HG03520 (cell line): ENCODE measurements at regions not wholly inside any gene's neighbourhood (a gene's known extent, or its start where the extent isn't known, plus 50 kb on each side); places are given as distances from the start of the nearest gene placed in this dataset.
"Not testable (repeated sequence)": the region's sequence is repeated elsewhere in the genome, so short reads cannot be mapped to it uniquely, and the experiment has no call there.

ENCODE experiments used
- ATAC-seq: cut with Tn5 transposase; IDR thresholded peaks from one replicate; pipeline ENCODE4 v1.9.1; 2021; ENCODE audit warnings: mild to moderate bottlenecking, moderate library complexity; ENCODE audit not compliant: unreplicated experiment

GRCh38 chr9:102941868-102942267 is 53.3 kb upstream of the CYLC2 start:
- no peak for ATAC-seq

GRCh38 chr9:102922526-102922925 is 72.6 kb upstream of the CYLC2 start:
- no peak for ATAC-seq

GRCh38 chr9:102911185-102911584 is 83.9 kb upstream of the CYLC2 start:
- ATAC-seq, result no peak

- not testable (repeated sequence) for ATAC-seq
These were observed 89.3 kb upstream of the CYLC2 start for GRCh38 chr9:102905795-102906194.

GRCh38 chr9:102892025-102892424 is 103.1 kb upstream of the CYLC2 start:
- ATAC-seq, result no peak

- ATAC-seq, result not testable (repeated sequence)
These were observed 106.4 kb upstream of the CYLC2 start for GRCh38 chr9:102888747-102889146.

- ATAC-seq, result no peak
These were observed 119.4 kb upstream of the CYLC2 start for GRCh38 chr9:102875687-102876086.

GRCh38 chr9:102867488-102867887 is 127.6 kb upstream of the CYLC2 start:
- no peak for ATAC-seq

- no peak for ATAC-seq
These were observed 132.7 kb upstream of the CYLC2 start for GRCh38 chr9:102862478-102862877.

GRCh38 chr9:102855641-102856040 is 139.5 kb upstream of the CYLC2 start:
- no peak for ATAC-seq

- no peak for ATAC-seq
These were observed 149.2 kb upstream of the CYLC2 start for GRCh38 chr9:102845827-102846371.

- no peak for ATAC-seq
These were observed 150.4 kb upstream of the CYLC2 start for GRCh38 chr9:102844716-102845115.

- ATAC-seq, result no peak
These were observed 152.7 kb upstream of the CYLC2 start for GRCh38 chr9:102842423-102842822.

- ATAC-seq, result no peak
These were observed 153.8 kb upstream of the CYLC2 start for GRCh38 chr9:102841376-102841775.

GRCh38 chr9:102840335-102840734 is 154.8 kb upstream of the CYLC2 start:
- ATAC-seq, result no peak

GRCh38 chr9:102832814-102833213 is 162.3 kb upstream of the CYLC2 start:
- ATAC-seq, result no peak

GRCh38 chr9:102796244-102796643 is 198.9 kb upstream of the CYLC2 start:
- ATAC-seq, result no peak

GRCh38 chr9:102795532-102795931 is 199.6 kb upstream of the CYLC2 start:
- ATAC-seq, result no peak

GRCh38 chr9:102779356-102779755 is 215.8 kb upstream of the CYLC2 start:
- no peak for ATAC-seq

- no peak for ATAC-seq
These were observed 216.4 kb upstream of the CYLC2 start for GRCh38 chr9:102778746-102779145.

GRCh38 chr9:102770704-102771103 is 224.4 kb upstream of the CYLC2 start:
- no peak for ATAC-seq

GRCh38 chr9:102769307-102769706 is 225.8 kb upstream of the CYLC2 start:
- ATAC-seq, result no peak

GRCh38 chr9:102768002-102768401 is 227.1 kb upstream of the CYLC2 start:
- ATAC-seq, result no peak
